ENCODE measurements at regions not wholly inside any gene's neighbourhood (a gene's known extent, or its start where the extent isn't known, plus 50 kb on each side); places are given as distances from the start of the nearest gene placed in this dataset.

DNA sequence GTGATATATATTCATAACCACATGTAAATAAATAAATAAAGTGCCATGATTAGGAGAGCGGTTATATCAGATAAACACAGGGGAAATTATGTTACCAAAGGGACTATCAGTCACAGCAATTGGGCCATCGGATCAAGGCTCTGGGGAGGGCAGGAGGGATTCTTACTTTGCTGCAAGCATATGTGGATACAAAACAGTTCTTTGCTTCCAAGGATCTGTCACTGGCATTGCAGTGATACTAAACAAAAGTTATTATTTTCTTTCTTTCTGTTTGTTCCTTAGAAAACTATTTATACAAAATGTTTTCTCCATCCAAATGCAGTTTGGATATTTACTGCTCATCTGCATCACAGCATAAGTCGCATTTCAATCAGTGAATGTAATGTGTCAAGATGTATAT lies 188.4 kb upstream of the MGMT start:
- no peak overlapping the region for H3K9ac ChIP-seq (ENCODE audit: low read length)
- H3K36me3 ChIP-seq (ENCODE audit: insufficient read depth, low read length): no peaks in the 10 kb centered on the region
- no peak overlapping the region for H3K4me2 ChIP-seq (ENCODE audit: low read length)
- no peak for TF ChIP-seq RAD21 (conservative IDR thresholded peaks at IDR 0.05)
- no peak for TF ChIP-seq MXI1 (conservative IDR thresholded peaks at IDR 0.05; ENCODE audit: poor library complexity, severe bottlenecking)
- no peak for TF ChIP-seq POLR2AphosphoS5 (IDR thresholded peaks at IDR 0.05)
- TF ChIP-seq EP300 (conservative IDR thresholded peaks at IDR 0.05; ENCODE audit: poor library complexity, severe bottlenecking): no peak
- TF ChIP-seq CTCF (IDR thresholded peaks at IDR 0.05; ENCODE audit: poor library complexity, severe bottlenecking): no peak
- TF ChIP-seq TAF1 (IDR thresholded peaks at IDR 0.05; ENCODE audit: low read depth): no peak
- no peak for TF ChIP-seq EZH2 (IDR thresholded peaks at IDR 0.05; ENCODE audit: borderline replicate concordance, insufficient read depth, low read length, poor library complexity, severe bottlenecking)
- TF ChIP-seq, protein P1, sequence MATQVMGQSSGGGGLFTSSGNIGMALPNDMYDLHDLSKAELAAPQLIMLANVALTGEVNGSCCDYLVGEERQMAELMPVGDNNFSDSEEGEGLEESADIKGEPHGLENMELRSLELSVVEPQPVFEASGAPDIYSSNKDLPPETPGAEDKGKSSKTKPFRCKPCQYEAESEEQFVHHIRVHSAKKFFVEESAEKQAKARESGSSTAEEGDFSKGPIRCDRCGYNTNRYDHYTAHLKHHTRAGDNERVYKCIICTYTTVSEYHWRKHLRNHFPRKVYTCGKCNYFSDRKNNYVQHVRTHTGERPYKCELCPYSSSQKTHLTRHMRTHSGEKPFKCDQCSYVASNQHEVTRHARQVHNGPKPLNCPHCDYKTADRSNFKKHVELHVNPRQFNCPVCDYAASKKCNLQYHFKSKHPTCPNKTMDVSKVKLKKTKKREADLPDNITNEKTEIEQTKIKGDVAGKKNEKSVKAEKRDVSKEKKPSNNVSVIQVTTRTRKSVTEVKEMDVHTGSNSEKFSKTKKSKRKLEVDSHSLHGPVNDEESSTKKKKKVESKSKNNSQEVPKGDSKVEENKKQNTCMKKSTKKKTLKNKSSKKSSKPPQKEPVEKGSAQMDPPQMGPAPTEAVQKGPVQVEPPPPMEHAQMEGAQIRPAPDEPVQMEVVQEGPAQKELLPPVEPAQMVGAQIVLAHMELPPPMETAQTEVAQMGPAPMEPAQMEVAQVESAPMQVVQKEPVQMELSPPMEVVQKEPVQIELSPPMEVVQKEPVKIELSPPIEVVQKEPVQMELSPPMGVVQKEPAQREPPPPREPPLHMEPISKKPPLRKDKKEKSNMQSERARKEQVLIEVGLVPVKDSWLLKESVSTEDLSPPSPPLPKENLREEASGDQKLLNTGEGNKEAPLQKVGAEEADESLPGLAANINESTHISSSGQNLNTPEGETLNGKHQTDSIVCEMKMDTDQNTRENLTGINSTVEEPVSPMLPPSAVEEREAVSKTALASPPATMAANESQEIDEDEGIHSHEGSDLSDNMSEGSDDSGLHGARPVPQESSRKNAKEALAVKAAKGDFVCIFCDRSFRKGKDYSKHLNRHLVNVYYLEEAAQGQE (IDR thresholded peaks at IDR 0.05; ENCODE audit: borderline replicate concordance): no peak
- TF ChIP-seq SMC3 (conservative IDR thresholded peaks at IDR 0.05; ENCODE audit: poor library complexity): no peak
- no peaks in the 10 kb centered on the region for H3F3A ChIP-seq (ENCODE audit: insufficient read depth, low read length, poor library complexity, severe bottlenecking)
- H3K79me2 ChIP-seq (replicated peaks; ENCODE audit: insufficient read depth, low read length): no peaks in the 10 kb centered on the region
- H2AFZ ChIP-seq (ENCODE audit: low read depth, low read length): no peak overlapping the region
- H3K27me3 ChIP-seq (ENCODE audit: insufficient read depth, low read depth, low read length): no peaks in the 10 kb centered on the region
- no peaks in the 10 kb centered on the region for H4K20me1 ChIP-seq (ENCODE audit: insufficient read depth)
- H3K9me3 ChIP-seq (ENCODE audit: low read length): no peaks in the 10 kb centered on the region
- no peaks in the 10 kb centered on the region for H3K9me2 ChIP-seq (ENCODE audit: insufficient read depth, low read length)
- H3K4me3 ChIP-seq (ENCODE audit: low read length): no peak overlapping the region
- H3K27ac ChIP-seq (ENCODE audit: low read length): no peak overlapping the region

GRCh38 chr10:129279446-129280154 lies 187.4 kb upstream of the MGMT start:
- no peaks in the 10 kb centered on the region for H3F3A ChIP-seq (ENCODE audit: insufficient read depth, low read length, poor library complexity, severe bottlenecking)
- H2AFZ ChIP-seq (ENCODE audit: low read depth, low read length): no peak overlapping the region
- no peaks in the 10 kb centered on the region for H3K9me2 ChIP-seq (ENCODE audit: insufficient read depth, low read length)
- no peaks in the 10 kb centered on the region for H4K20me1 ChIP-seq (ENCODE audit: insufficient read depth)
- no peaks in the 10 kb centered on the region for H3K36me3 ChIP-seq (ENCODE audit: insufficient read depth, low read length)
- no peak overlapping the region for H3K4me2 ChIP-seq (ENCODE audit: low read length)
- H3K9me3 ChIP-seq (ENCODE audit: low read length): no peaks in the 10 kb centered on the region
- no peaks in the 10 kb centered on the region for H3K27me3 ChIP-seq (ENCODE audit: insufficient read depth, low read depth, low read length)
- no peak overlapping the region for H3K27ac ChIP-seq (ENCODE audit: low read length)
- no peak overlapping the region for H3K4me3 ChIP-seq (ENCODE audit: low read length)
- TF ChIP-seq MXI1 (conservative IDR thresholded peaks at IDR 0.05; ENCODE audit: poor library complexity, severe bottlenecking) (no peak), SMC3 (conservative IDR thresholded peaks at IDR 0.05; ENCODE audit: poor library complexity) (no peak), POLR2AphosphoS5 (IDR thresholded peaks at IDR 0.05) (no peak), EP300 (conservative IDR thresholded peaks at IDR 0.05; ENCODE audit: poor library complexity, severe bottlenecking) (no peak), EZH2 (IDR thresholded peaks at IDR 0.05; ENCODE audit: borderline replicate concordance, insufficient read depth, low read length, poor library complexity, severe bottlenecking) (no peak), CTCF (IDR thresholded peaks at IDR 0.05; ENCODE audit: poor library complexity, severe bottlenecking) (no peak), RAD21 (conservative IDR thresholded peaks at IDR 0.05) (no peak), TAF1 (IDR thresholded peaks at IDR 0.05; ENCODE audit: low read depth) (no peak)
- TF ChIP-seq, protein P1 (IDR thresholded peaks at IDR 0.05; ENCODE audit: borderline replicate concordance): no peak
- H3K9ac ChIP-seq (ENCODE audit: low read length): no peak overlapping the region
- H3K79me2 ChIP-seq (replicated peaks; ENCODE audit: insufficient read depth, low read length): no peaks in the 10 kb centered on the region
